PC-3 (cell line): ENCODE measurements at regions not wholly inside any gene's neighbourhood (a gene's known extent, or its start where the extent isn't known, plus 50 kb on each side); places are given as distances from the start of the nearest gene placed in this dataset.

Experiments
- CTCF ChIP-seq: fragments of 300-600 bp; sonication (generic); conservative IDR thresholded peaks from 2 replicates; pipeline ENCODE4 v1.5.1; 2017; ENCODE audit warnings: antibody characterized with exemption, low read depth, mild to moderate bottlenecking, low read length
- EZH2 ChIP-seq: fragments of 300-600 bp; sonication (generic); IDR thresholded peaks from one replicate; pipeline ENCODE4 v1.6.1; 2017; ENCODE audit warnings: antibody characterized with exemption, mild to moderate bottlenecking, low read length; ENCODE audit not compliant: unreplicated experiment
- EZH2phosphoT487 ChIP-seq: fragments of 300-600 bp; sonication (generic); IDR thresholded peaks from 2 replicates; pipeline ENCODE4 v1.6.1; 2018; ENCODE audit warnings: mild to moderate bottlenecking, antibody characterized with exemption, low read length, borderline replicate concordance

GRCh38 chr2:18178736-18179349 lies 300.4 kb downstream of the KCNS3 start:
- TF ChIP-seq EZH2 (no peak), CTCF (peak; percentile 80), EZH2phosphoT487 (no peak)
